GM13976 (cell line): ENCODE measurements at regions not wholly inside any gene's neighbourhood (a gene's known extent, or its start where the extent isn't known, plus 50 kb on each side); places are given as distances from the start of the nearest gene placed in this dataset.

Source experiments
- DNase-seq: peaks from one replicate; pipeline ENCODE4 v3.0.0; 2012; ENCODE audit warnings: low spot score
- CTCF ChIP-seq: IDR thresholded peaks from 2 replicates; pipeline ENCODE4 v1.5.1; 2012; ENCODE audit warnings: borderline replicate concordance, mild to moderate bottlenecking; ENCODE audit not compliant: insufficient read depth; ENCODE audit errors: extremely low read depth, missing control alignments, control extremely low read depth
- in situ Hi-C: fragments of 300-500 bp; cut with MboI; formaldehyde crosslinking; loops from one replicate; pipeline ENCODE4 v1.12.0; 2022; ENCODE audit warnings: low sequenced_read_pairs, mixed read lengths, inconsistent platforms; ENCODE audit not compliant: unreplicated experiment

DNA sequence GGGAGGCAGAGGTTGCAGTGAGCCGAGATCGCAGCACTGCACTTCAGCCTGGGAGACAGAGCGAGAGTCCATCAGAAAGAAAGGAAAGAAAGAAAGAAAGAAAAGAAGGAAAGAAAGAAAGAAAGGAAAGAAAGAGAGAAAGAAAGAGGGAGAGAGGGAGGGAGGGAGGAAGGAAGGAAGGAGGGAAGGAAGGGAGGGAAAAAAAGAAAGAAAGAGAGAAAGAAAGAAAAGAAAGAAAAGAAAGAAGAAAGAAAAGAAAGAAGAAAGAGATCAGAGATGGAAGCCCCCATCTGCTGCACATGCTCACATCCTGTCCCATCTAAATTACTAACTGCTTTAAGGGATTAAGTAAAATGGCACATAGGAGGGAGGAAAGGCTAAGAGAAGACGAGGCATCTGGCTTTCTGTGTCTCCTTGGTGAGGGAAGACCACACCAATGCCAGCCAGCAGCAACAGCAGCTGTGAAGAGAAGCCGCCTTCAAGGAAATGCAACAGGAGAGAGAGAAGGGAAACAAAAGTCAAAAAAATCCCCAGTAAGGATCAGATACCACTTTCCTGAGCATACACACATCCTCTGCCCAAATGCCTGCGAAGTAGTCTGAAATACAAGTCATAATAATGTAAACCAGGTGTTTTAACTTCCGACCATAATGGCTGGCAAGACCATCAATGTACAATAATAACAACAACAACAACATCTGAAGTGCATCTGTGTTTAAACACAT, 300.2 kb upstream of the JARID2 start:
- DNase-seq: no peak

GRCh38 chr6:14946753-14947152, 299.1 kb upstream of the JARID2 start:
- in situ Hi-C loops: no loop called here
- no peak for TF ChIP-seq CTCF

More for the DNA sequence above, 300.2 kb upstream of the JARID2 start:
- in situ Hi-C loops: no loop called here
- TF ChIP-seq CTCF: no peak

GRCh38 chr6:14948586-14949245, 297.2 kb upstream of the JARID2 start:
- in situ Hi-C loops: no loop called here
- TF ChIP-seq CTCF: no peak
- no peak for DNase-seq

More at GRCh38 chr6:14946753-14947152, 299.1 kb upstream of the JARID2 start:
- no peak for DNase-seq

GRCh38 chr6:14950103-14950969, 295.5 kb upstream of the JARID2 start:
- no peak for TF ChIP-seq CTCF
- in situ Hi-C loops: no loop called here
- no peak for DNase-seq

GRCh38 chr6:14950970-14951276, 294.9 kb upstream of the JARID2 start:
- no peak for TF ChIP-seq CTCF
- in situ Hi-C loops: no loop called here

DNA sequence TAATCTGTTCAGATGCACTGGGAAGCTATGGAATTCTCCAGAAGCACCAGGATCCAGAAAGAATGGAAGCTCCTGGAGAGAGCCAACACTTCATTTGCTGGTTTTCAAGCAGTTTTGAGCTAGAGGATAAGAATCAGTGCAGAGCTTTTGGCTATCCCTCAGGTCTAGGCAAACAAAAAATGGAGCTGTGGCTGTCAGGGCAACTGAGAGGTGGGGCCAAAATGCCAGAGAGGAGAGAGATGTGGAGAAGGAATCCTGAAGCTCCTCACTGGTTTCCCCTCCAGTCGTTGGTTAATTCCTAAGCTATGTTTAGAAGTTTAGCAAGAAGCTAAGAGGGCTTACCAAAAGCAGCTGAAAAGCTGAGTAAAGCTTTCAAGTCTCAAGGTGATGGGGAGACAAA, 294.2 kb upstream of the JARID2 start:
- DNase-seq: no peak
- TF ChIP-seq CTCF: no peak
- in situ Hi-C loops: no loop called here

More at GRCh38 chr6:14950970-14951276, 294.9 kb upstream of the JARID2 start:
- DNase-seq: no peak
